ENCODE measurements at regions not wholly inside any gene's neighbourhood (a gene's known extent, or its start where the extent isn't known, plus 50 kb on each side); places are given as distances from the start of the nearest gene placed in this dataset.

DNA sequence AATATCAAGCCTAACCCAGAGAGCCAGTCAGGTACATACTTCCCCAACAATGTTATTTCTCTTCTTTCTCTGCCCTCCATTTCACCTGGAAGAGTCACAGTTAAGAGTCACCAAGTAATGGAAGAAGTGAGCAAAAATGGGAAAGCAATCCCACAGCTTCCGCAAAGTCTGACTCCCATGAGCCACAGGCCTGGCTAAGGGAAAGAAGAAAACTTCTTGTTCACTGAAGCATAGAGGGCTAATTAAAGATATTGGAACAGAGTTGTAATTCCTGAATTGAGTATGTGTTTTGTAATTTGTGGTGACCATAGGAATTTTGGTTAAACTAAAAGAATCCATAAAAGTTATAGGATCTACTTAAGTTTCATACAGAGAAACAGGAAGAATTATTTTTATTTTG, 830.9 kb upstream of the PCDH20 start:
- intact Hi-C loops (cut with micrococcal nuclease) (no loop called here), dilution Hi-C loops (cut with MboI; ENCODE audit: extremely low pct_ligation_motif_present, low sequenced_read_pairs) (no loop called here)
- no peak overlapping the region for H3K4me3 ChIP-seq (replicated peaks in 1 of 3; ENCODE audit: insufficient read depth in 1 of 3, low read depth in 1 of 3, low read length in 3 of 3)
- H3K9me1 ChIP-seq (replicated peaks; ENCODE audit: control insufficient read depth, extremely low read depth, insufficient read depth, low read length): no peaks in the 10 kb centered on the region
- ChIA-PET CTCF (no interaction called here), POLR2A (no interaction called here)
- H3K27ac ChIP-seq (ENCODE audit: insufficient read depth, low read depth, low read length): no peak overlapping the region
- no peak overlapping the region for H3K9ac ChIP-seq (replicated peaks; ENCODE audit: extremely low read depth, insufficient read depth, low read length)
- no peak for FAIRE-seq
- no peak overlapping the region for H2AFZ ChIP-seq (ENCODE audit: low read depth, low read length)
- no peaks in the 10 kb centered on the region for H3K4me1 ChIP-seq (ENCODE audit: control insufficient read depth, extremely low read depth, insufficient read depth, low read length)
- no peaks in the 10 kb centered on the region for H3K27me3 ChIP-seq (ENCODE audit: control insufficient read depth in 2 of 2, insufficient read depth in 2 of 2, low read length in 2 of 2)
- no peaks in the 10 kb centered on the region for H3K9me3 ChIP-seq (replicated peaks; ENCODE audit: control insufficient read depth, insufficient read depth, low read length)
- no peak for TF ChIP-seq MYC (IDR thresholded peaks at IDR 0.05; ENCODE audit: low read depth, low read length)
- TF ChIP-seq POLR2AphosphoS5 (IDR thresholded peaks at IDR 0.05; ENCODE audit: insufficient read depth, low read depth, low read length): no peak
- TF ChIP-seq, protein P1, sequence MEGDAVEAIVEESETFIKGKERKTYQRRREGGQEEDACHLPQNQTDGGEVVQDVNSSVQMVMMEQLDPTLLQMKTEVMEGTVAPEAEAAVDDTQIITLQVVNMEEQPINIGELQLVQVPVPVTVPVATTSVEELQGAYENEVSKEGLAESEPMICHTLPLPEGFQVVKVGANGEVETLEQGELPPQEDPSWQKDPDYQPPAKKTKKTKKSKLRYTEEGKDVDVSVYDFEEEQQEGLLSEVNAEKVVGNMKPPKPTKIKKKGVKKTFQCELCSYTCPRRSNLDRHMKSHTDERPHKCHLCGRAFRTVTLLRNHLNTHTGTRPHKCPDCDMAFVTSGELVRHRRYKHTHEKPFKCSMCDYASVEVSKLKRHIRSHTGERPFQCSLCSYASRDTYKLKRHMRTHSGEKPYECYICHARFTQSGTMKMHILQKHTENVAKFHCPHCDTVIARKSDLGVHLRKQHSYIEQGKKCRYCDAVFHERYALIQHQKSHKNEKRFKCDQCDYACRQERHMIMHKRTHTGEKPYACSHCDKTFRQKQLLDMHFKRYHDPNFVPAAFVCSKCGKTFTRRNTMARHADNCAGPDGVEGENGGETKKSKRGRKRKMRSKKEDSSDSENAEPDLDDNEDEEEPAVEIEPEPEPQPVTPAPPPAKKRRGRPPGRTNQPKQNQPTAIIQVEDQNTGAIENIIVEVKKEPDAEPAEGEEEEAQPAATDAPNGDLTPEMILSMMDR (IDR thresholded peaks at IDR 0.05; ENCODE audit: extremely low read depth in 1 of 2, insufficient read depth in 1 of 2, low read depth in 1 of 2, low read length in 2 of 2): no peak
- no peak for TF ChIP-seq FOS (IDR thresholded peaks at IDR 0.05; ENCODE audit: borderline replicate concordance, insufficient read depth, low read length)
- no peak for TF ChIP-seq JUN (IDR thresholded peaks at IDR 0.05; ENCODE audit: borderline replicate concordance, insufficient read depth, insufficient read length, low read depth)
- no peak overlapping the region for H3K4me2 ChIP-seq (ENCODE audit: insufficient read depth, low read length)
- H4K20me1 ChIP-seq (replicated peaks; ENCODE audit: control insufficient read depth, extremely low read depth, insufficient read depth, low read length): no peaks in the 10 kb centered on the region
- DNase-seq (ENCODE audit: low read depth, low spot score): no peak
- BruUV-seq (replicated peaks): no TSS peak
- H3K79me2 ChIP-seq (ENCODE audit: control insufficient read depth, insufficient read depth, low read length): no peaks in the 10 kb centered on the region
- H3K36me3 ChIP-seq (ENCODE audit: control insufficient read depth in 2 of 2, extremely low read depth in 1 of 2, insufficient read depth in 2 of 2, low read length in 2 of 2): no peaks in the 10 kb centered on the region

DNA sequence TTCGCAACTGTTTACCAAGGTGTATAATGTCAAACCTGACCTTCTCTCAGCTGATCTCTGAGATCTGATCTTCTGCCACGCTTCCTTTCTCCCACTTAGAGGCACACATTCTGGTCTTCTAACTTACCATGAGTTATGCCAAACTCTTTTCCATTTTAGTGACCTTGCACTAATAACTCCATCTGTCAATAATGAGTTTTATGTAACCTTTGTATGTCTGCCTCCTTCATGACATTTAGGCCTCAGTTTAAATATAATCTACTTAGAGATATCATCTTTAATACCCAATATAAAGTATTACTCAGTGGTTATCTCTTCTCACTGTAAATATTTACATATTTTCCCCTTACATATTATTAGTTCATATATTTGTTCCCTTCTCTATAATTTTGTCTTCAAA, 827.5 kb upstream of the PCDH20 start:
- Histone ChIP-seq H3K27ac (ENCODE audit: insufficient read depth, low read depth, low read length) (no peak overlapping the region), H3K27me3 (ENCODE audit: control insufficient read depth in 2 of 2, insufficient read depth in 2 of 2, low read length in 2 of 2) (no peaks in the 10 kb centered on the region), H3K4me3 (replicated peaks in 1 of 3; ENCODE audit: insufficient read depth in 1 of 3, low read depth in 1 of 3, low read length in 3 of 3) (no peak overlapping the region), H3K9ac (replicated peaks; ENCODE audit: extremely low read depth, insufficient read depth, low read length) (no peak overlapping the region), H4K20me1 (replicated peaks; ENCODE audit: control insufficient read depth, extremely low read depth, insufficient read depth, low read length) (no peaks in the 10 kb centered on the region), H3K79me2 (ENCODE audit: control insufficient read depth, insufficient read depth, low read length) (no peaks in the 10 kb centered on the region), H3K9me3 (replicated peaks; ENCODE audit: control insufficient read depth, insufficient read depth, low read length) (no peaks in the 10 kb centered on the region), H2AFZ (ENCODE audit: low read depth, low read length) (no peak overlapping the region), H3K36me3 (ENCODE audit: control insufficient read depth in 2 of 2, extremely low read depth in 1 of 2, insufficient read depth in 2 of 2, low read length in 2 of 2) (no peaks in the 10 kb centered on the region), H3K4me2 (ENCODE audit: insufficient read depth, low read length) (no peak overlapping the region), H3K4me1 (ENCODE audit: control insufficient read depth, extremely low read depth, insufficient read depth, low read length) (no peaks in the 10 kb centered on the region), H3K9me1 (replicated peaks; ENCODE audit: control insufficient read depth, extremely low read depth, insufficient read depth, low read length) (no peaks in the 10 kb centered on the region)
- DNase-seq (ENCODE audit: low read depth, low spot score) (no peak), FAIRE-seq (no peak)
- TF ChIP-seq, protein P1 (IDR thresholded peaks at IDR 0.05; ENCODE audit: extremely low read depth in 1 of 2, insufficient read depth in 1 of 2, low read depth in 1 of 2, low read length in 2 of 2): no peak
- TF ChIP-seq JUN (IDR thresholded peaks at IDR 0.05; ENCODE audit: borderline replicate concordance, insufficient read depth, insufficient read length, low read depth) (no peak), POLR2AphosphoS5 (IDR thresholded peaks at IDR 0.05; ENCODE audit: insufficient read depth, low read depth, low read length) (no peak), MYC (IDR thresholded peaks at IDR 0.05; ENCODE audit: low read depth, low read length) (no peak), FOS (IDR thresholded peaks at IDR 0.05; ENCODE audit: borderline replicate concordance, insufficient read depth, low read length) (no peak), EZH2 (IDR thresholded peaks at IDR 0.05; ENCODE audit: borderline replicate concordance, low read depth, low read length, severe bottlenecking) (no peak), GATA2 (IDR thresholded peaks at IDR 0.05; ENCODE audit: insufficient read depth, insufficient read length, low read depth, low read length) (no peak), POLR2A (IDR thresholded peaks at IDR 0.05; ENCODE audit: low read depth, low read length) (no peak)
- TF ChIP-seq, protein P2, sequence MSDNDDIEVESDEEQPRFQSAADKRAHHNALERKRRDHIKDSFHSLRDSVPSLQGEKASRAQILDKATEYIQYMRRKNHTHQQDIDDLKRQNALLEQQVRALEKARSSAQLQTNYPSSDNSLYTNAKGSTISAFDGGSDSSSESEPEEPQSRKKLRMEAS (IDR thresholded peaks at IDR 0.05; ENCODE audit: insufficient read depth, insufficient read length): no peak
- intact Hi-C loops (cut with micrococcal nuclease): no loop called here
- ChIA-PET CTCF (no interaction called here), POLR2A (no interaction called here)
- BruUV-seq (replicated peaks): no TSS peak
- dilution Hi-C loops (cut with MboI; ENCODE audit: extremely low pct_ligation_motif_present, low sequenced_read_pairs): no loop called here

All from endothelial cell of umbilical vein (primary cell).